ENCODE measurements at regions not wholly inside any gene's neighbourhood (a gene's known extent, or its start where the extent isn't known, plus 50 kb on each side); places are given as distances from the start of the nearest gene placed in this dataset.

DNA sequence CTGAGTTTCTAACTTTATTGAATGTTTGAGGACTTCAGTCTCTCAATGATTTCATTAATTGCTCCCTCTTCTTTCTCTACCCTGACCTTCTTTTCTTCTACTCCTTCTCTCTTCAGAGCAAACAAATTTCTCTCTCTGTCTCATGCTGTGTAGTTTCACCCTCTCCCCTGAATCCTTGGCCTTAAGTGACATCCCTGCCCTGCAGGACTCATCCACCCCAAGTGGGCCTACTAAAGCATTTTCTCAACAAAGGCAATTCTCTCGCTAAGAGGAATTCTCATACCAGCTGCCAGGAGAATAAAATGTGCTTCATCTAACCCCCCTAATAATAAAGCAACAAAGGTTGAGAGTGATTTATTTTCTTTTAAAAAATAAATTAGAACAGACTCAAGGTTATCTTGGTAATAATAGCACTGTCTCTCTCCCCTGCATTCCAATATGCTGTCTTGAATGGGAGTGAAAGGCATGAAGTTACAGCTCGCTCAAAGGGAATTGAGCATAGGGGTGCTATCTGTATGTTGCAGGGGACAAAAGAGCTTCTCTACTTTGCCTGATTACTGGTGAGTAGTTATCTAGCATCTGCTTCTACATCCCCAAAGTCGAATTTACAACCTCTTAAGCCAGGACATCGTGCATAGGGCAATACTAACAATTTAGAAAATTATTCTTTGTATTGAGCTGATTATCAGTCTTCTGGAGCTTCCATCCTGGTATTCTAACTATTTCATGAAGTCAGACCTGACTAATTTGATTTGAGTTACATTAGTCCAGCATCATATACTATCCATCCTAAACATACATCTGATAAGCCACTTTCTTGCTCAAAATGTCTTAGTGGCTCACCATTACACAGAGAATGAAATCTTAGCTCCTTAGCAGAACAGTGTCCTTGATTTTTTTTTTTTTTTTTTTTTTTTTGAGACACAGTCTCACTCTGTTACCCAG lies 76.9 kb upstream of the DNAJC19 start:
- DNase-seq (ENCODE audit: low read depth): no peak

- no peak for DNase-seq (ENCODE audit: low read depth)
These were observed 66.7 kb upstream of the DNAJC19 start for GRCh38 chr3:181056136-181056732.

- no peak for DNase-seq (ENCODE audit: low read depth)
These were observed 65.0 kb upstream of the DNAJC19 start for GRCh38 chr3:181054538-181054937.

DNA sequence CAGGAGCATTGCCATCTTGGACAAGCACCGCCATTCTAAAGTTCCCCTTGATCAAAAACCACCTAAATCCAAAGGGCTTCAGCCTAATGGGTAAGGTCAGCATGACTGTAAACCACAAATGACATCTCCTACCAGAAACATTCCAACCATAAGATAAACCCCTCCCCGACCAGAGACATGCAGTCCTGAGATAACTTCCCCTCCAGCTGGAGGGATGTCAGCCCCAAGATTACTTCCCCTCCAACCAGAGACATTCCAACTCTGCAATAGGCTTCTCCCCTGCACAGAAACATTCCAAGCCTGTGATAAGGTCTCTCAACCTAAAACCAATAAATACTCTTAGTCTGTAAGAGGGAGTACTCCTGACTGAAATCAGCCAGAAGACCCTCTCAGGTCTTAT lies 62.7 kb upstream of the DNAJC19 start:
- no peak for DNase-seq (ENCODE audit: low read depth)

DNA sequence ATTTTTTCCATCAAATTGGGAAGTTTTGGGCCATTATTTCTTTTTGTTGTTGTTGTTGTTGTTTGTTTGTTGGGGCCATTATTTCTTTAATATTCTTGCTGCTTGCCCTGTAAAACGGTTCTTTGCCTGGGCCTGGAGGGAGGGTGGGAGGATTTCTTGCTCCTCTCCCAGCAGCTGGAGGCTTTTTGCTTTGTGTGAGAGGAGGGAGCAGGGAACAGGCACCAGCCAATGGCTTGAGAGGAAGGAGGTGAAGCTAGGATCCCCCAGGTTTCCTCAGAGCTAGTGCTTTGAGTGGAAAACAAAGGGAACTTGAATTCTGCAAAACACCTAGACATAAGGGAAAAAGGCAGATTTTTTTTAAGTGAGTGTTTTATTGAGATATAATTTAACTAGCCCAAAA lies 61.2 kb upstream of the DNAJC19 start:
- DNase-seq (ENCODE audit: low read depth): no peak

- DNase-seq (ENCODE audit: low read depth): no peak
These were observed 50.5 kb upstream of the DNAJC19 start for GRCh38 chr3:181040030-181040429.
